HepG2 (cell line): ENCODE measurements at regions not wholly inside any gene's neighbourhood (a gene's known extent, or its start where the extent isn't known, plus 50 kb on each side); places are given as distances from the start of the nearest gene placed in this dataset.

Experiments used
- ATAC-seq: fragments of 200-7000 bp; cut with Tn5 transposase; 3 replicates; pipeline ENCODE4 v1.9.1; 2020; ENCODE audit warnings: mild to moderate bottlenecking, moderate library complexity
- BruUV-seq: library from RNA; stranded (reverse); fragments of 400-500 nt; replicated peaks from 2 replicates; lab custom pipeline; 2021; lab: Mats Ljungman, UMichigan
- CTCF ChIA-PET: fragments of 300-600 bp; formaldehyde crosslinking; extraction: SDS; loops from one replicate; lab custom pipeline; 2021; ENCODE audit warnings: low total read pairs, inconsistent platforms, low intra/inter-chr PET ratio; lab: Yijun Ruan, JAX
- POLR2A ChIA-PET: fragments of 350-600 bp; sonication (Branson Sonifier 250); formaldehyde crosslinking; loops from one replicate; lab custom pipeline; 2020; ENCODE audit warnings: antibody characterized with exemption, inconsistent platforms; lab: Yijun Ruan, JAX
- DNase-seq: peaks from one replicate; pipeline ENCODE4 v3.0.0-alpha.2; 2015; ENCODE audit warnings: low spot score
- FAIRE-seq: peaks from 3 replicates; lab custom pipeline; 2011; peaks lifted over from hg19 to GRCh38; lab: Jason Lieb, UNC
- H2AFZ ChIP-seq: one replicate; pipeline ENCODE4 v1.6.1; 2011; ENCODE audit warnings: low read length, inconsistent platforms
- H3K27ac ChIP-seq: fragments of 300-600 bp; 3 replicates; pipeline ENCODE4 v1.8.0; 2011; ENCODE audit warnings: mixed run types, mild to moderate bottlenecking, mixed read lengths, low read length, inconsistent platforms; ENCODE audit not compliant: insufficient read depth; ENCODE audit errors: extremely low read length
- H3K27me3 ChIP-seq, 2 experiments: fragments of 200-600 bp in 1 of 2; 2 replicates in 1 of 2; 3 replicates in 1 of 2; pipeline versions ENCODE4 v1.6.0 to v1.8.0; 2011; ENCODE audit warnings: low read length in 2 of 2, mild to moderate bottlenecking in 2 of 2, moderate library complexity in 2 of 2, inconsistent platforms in 1 of 2; ENCODE audit not compliant: insufficient read depth in 2 of 2, control insufficient read depth in 1 of 2
- H3K36me3 ChIP-seq, 2 experiments: fragments of 200-600 bp in 1 of 2; replicated peaks in 1 of 2; 2 replicates in 1 of 2; 3 replicates in 1 of 2; pipeline versions ENCODE4 v1.5.1 to v1.8.0; 2011; ENCODE audit warnings: low read length in 2 of 2, inconsistent platforms in 1 of 2; ENCODE audit not compliant: insufficient read depth in 2 of 2, control insufficient read depth in 1 of 2
- H3K4me1 ChIP-seq: 2 replicates; pipeline ENCODE4 v1.5.1; 2012; ENCODE audit warnings: low read length, inconsistent platforms; ENCODE audit not compliant: insufficient read depth
- H3K4me2 ChIP-seq: 2 replicates; pipeline ENCODE4 v1.6.0; 2011; ENCODE audit warnings: low read depth, low read length, inconsistent platforms
- H3K4me3 ChIP-seq, 3 experiments: fragments of 200-600 bp in 1 of 3; sonication (generic), shearing (Covaris generic) in 1 of 3; replicated peaks in 1 of 3; 2 replicates each; pipeline ENCODE4 v1.5.1; 2011 to 2016; ENCODE audit warnings: low read length in 3 of 3, inconsistent platforms in 2 of 3, low read depth in 2 of 3, mild to moderate bottlenecking in 2 of 3, control low read depth in 1 of 3, mixed read lengths in 1 of 3; ENCODE audit not compliant: insufficient read depth in 1 of 3
- H3K79me2 ChIP-seq: one replicate; pipeline ENCODE4 v1.6.1; 2011; ENCODE audit warnings: low read length, inconsistent platforms; ENCODE audit not compliant: insufficient read depth
- H3K9ac ChIP-seq: 2 replicates; pipeline ENCODE4 v1.6.0; 2011; ENCODE audit warnings: mild to moderate bottlenecking, low read depth, low read length, inconsistent platforms; ENCODE audit not compliant: insufficient read depth
- H3K9me3 ChIP-seq: 2 replicates; pipeline ENCODE4 v1.5.1; 2012; ENCODE audit warnings: mild to moderate bottlenecking, low read length
- H4K20me1 ChIP-seq: 2 replicates; pipeline ENCODE4 v1.6.0; 2011; ENCODE audit warnings: inconsistent platforms, mild to moderate bottlenecking, low read length, moderate library complexity; ENCODE audit not compliant: insufficient read depth
- CERS6 ChIP-seq: sonication (generic); formaldehyde crosslinking; IDR thresholded peaks from 2 replicates; pipeline ENCODE4 v1.5.0; 2020; ENCODE audit warnings: missing genetic modification reagents
- EP300 ChIP-seq, 3 experiments: sonication (generic) in 1 of 3; formaldehyde crosslinking in 1 of 3; IDR thresholded peaks; 2 replicates each; pipeline versions ENCODE4 v1.5.1 to v1.6.1; 2011 to 2020; ENCODE audit warnings: low read depth in 2 of 3, low read length in 2 of 3, borderline replicate concordance in 1 of 3, improper control_type of control experiment in 1 of 3, mild to moderate bottlenecking in 1 of 3, missing genetic modification reagents in 1 of 3, moderate library complexity in 1 of 3
- MEIS2 ChIP-seq: sonication (generic); formaldehyde crosslinking; IDR thresholded peaks from 2 replicates; pipeline ENCODE4 v1.9.0; 2021; ENCODE audit warnings: mild to moderate bottlenecking, missing genetic modification reagents
- MNT ChIP-seq: fragments of 450-650 bp; IDR thresholded peaks from 2 replicates; pipeline ENCODE4 v1.6.1; 2016
- MXI1 ChIP-seq: IDR thresholded peaks from 3 replicates; pipeline ENCODE4 v1.6.1; 2012; ENCODE audit warnings: low read depth, low read length, inconsistent platforms, borderline replicate concordance
- TAF1 ChIP-seq: sonication (generic); formaldehyde crosslinking; IDR thresholded peaks from 2 replicates; pipeline ENCODE4 v1.4.0; 2020; ENCODE audit warnings: missing genetic modification reagents
- ZNF260 ChIP-seq: sonication (generic); formaldehyde crosslinking; IDR thresholded peaks from 2 replicates; pipeline ENCODE4 v1.4.0; 2020; ENCODE audit warnings: missing genetic modification reagents, low read depth, mild to moderate bottlenecking, borderline replicate concordance
- ZNF546 ChIP-seq: sonication (generic); formaldehyde crosslinking; conservative IDR thresholded peaks from 2 replicates; pipeline ENCODE4 v1.8.1; 2023; ENCODE audit warnings: mild to moderate bottlenecking, missing genetic modification reagents
- WGBS: methylation state at CpG from one replicate; pipeline ENCODE4 v1.1.6; 2017; ENCODE audit warnings: low lambda C conversion rate; 5-methylcytosine and 5-hydroxymethylcytosine counted together
- in situ Hi-C: cut with HindIII; loops from 2 replicates; pipeline ENCODE4 v1.10.0; 2017; ENCODE audit warnings: low pct_unique_long_range_greater_than_20kb; ENCODE audit not compliant: extremely low pct_ligation_motif_present
- intact Hi-C: fragments of 100-400 bp; cut with micrococcal nuclease; formaldehyde crosslinking; loops from one replicate; pipeline ENCODE4 v1.10.0; 2022; ENCODE audit not compliant: unreplicated experiment

DNA sequence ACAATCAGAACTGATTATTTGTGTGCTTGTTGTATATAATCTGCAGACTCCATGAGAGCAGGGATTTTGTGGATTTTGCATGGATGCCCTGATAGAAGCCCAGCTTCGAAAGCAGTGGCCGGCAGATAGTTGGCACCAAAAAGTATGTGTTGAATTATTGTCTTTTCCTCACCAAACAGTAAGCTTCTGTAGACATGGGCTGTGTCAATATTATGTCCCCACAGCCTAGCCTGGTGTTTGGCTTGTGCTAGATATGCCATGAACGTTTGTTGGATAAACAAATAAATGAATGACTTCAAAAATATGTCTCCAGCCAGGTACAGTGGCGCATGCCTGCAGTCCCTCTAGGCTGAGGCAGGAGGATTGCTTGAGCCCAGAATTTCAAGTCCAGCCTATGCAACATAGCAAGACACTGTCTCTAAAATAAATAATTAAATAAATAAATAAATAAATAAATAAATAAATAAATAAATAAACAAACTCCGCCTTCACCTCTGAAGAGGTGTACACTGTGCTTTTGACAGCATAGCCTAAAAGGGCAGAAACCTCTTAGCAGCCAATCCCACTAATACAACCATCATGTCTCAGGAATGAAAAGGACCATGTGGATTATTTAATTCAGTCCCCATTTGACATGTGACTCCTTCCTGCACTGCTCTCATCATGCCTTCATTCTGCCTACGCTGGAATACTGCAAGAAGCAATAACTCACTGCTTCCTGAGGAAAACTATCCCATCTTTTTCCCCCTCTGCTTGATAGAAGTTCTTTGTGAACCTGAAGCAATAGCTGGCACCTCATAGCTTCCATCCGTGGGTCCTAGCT lies 335.2 kb downstream of the FBXW7 start:
- no peaks in the 10 kb centered on the region for H3K36me3 ChIP-seq
- TF ChIP-seq MEIS2 (CRISPR knock-in tag) (no peak), CERS6 (CRISPR knock-in tag) (no peak), EP300 (IDR thresholded peaks at IDR 0.05; ENCODE audit: low read depth in 2 of 2, low read length in 2 of 2) (no peak), EP300 (CRISPR knock-in tag; IDR thresholded peaks at IDR 0.05; ENCODE audit: borderline replicate concordance) (no peak), MXI1 (no peak), ZNF260 (CRISPR knock-in tag) (no peak), MNT (peak; percentile 94), TAF1 (CRISPR knock-in tag) (no peak), ZNF546 (CRISPR knock-in tag) (no peak)
- DNase-seq (peak; percentile 3), ATAC-seq (peak; percentile 27; the same call in 1 of the 3 replicates), FAIRE-seq (no peak)
- no peak overlapping the region for H3K4me3 ChIP-seq
- in situ Hi-C loops, result no loop called here
- H4K20me1 ChIP-seq, result no peaks in the 10 kb centered on the region
- no peaks in the 10 kb centered on the region for H3K9me3 ChIP-seq
- ChIA-PET POLR2A (no interaction called here), CTCF (no interaction called here)
- no peak overlapping the region for H2AFZ ChIP-seq
- no peak overlapping the region for H3K27ac ChIP-seq
- peaks cover 0 to 5% of the 10 kb centered on the region in 2 experiments; a peak in 3 of 5 replicates for H3K27me3 ChIP-seq
- intact Hi-C loops, result no loop called here
- BruUV-seq, result no TSS peak
- H3K4me2 ChIP-seq, result no peak overlapping the region
- H3K9ac ChIP-seq, result no peak overlapping the region
- no peaks in the 10 kb centered on the region for H3K79me2 ChIP-seq
- H3K4me1 ChIP-seq, result no peaks in the 10 kb centered on the region
- WGBS, result 13% methylated on average over 7 of the region's 7 CpGs
